Fibroblast of pulmonary artery (primary cell): ENCODE measurements at regions not wholly inside any gene's neighbourhood (a gene's known extent, or its start where the extent isn't known, plus 50 kb on each side); places are given as distances from the start of the nearest gene placed in this dataset.

Source experiments
- DNase-seq: peaks from one replicate; pipeline ENCODE4 v3.0.0-alpha.2; 2010; ENCODE audit warnings: low read depth
- H3K4me3 ChIP-seq: replicated peaks from 2 replicates; pipeline ENCODE4 v1.5.1; 2011; ENCODE audit warnings: low read depth, mild to moderate bottlenecking, control low read depth, low read length, moderate library complexity
- TF ChIP-seq, protein P1 (sequence below): IDR thresholded peaks from 2 replicates; pipeline ENCODE4 v1.5.1; 2011; ENCODE audit warnings: mild to moderate bottlenecking, control low read depth, low read length, inconsistent platforms; ENCODE audit errors: missing control alignments

DNA sequence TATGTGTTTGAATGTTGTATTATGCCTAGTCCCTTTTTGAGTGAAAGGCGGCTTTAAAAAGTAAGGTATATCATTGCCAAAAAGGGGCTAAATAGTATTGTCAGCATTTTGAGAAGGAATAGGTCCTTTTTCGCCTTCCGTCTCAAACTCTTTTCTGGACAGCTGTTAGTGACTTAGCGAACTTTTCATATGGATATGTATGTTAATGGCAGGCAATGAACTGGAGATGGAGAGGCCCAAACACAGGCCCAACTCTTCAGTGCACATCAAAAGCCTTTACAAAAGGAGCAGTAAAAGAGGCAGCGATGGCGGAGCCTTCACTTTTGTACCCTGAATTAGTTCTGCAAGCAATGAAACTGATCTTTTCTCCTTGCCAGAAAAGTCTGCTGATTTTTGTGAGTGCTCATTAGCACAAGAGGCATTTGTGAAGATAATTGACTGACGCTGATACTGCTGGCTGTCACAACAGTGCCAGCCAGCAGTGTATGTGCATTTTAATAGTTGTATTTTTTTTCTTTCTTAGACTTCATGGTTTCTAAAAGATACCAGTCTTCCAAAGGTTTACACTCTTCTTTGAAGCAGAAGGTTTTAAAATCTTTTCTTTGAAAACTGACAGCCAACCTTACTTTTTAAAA, 243.7 kb upstream of the SP8 start:
- DNase-seq = no peak
- TF ChIP-seq, protein P1, sequence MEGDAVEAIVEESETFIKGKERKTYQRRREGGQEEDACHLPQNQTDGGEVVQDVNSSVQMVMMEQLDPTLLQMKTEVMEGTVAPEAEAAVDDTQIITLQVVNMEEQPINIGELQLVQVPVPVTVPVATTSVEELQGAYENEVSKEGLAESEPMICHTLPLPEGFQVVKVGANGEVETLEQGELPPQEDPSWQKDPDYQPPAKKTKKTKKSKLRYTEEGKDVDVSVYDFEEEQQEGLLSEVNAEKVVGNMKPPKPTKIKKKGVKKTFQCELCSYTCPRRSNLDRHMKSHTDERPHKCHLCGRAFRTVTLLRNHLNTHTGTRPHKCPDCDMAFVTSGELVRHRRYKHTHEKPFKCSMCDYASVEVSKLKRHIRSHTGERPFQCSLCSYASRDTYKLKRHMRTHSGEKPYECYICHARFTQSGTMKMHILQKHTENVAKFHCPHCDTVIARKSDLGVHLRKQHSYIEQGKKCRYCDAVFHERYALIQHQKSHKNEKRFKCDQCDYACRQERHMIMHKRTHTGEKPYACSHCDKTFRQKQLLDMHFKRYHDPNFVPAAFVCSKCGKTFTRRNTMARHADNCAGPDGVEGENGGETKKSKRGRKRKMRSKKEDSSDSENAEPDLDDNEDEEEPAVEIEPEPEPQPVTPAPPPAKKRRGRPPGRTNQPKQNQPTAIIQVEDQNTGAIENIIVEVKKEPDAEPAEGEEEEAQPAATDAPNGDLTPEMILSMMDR = no peak
- H3K4me3 ChIP-seq = no peak overlapping the region

DNA sequence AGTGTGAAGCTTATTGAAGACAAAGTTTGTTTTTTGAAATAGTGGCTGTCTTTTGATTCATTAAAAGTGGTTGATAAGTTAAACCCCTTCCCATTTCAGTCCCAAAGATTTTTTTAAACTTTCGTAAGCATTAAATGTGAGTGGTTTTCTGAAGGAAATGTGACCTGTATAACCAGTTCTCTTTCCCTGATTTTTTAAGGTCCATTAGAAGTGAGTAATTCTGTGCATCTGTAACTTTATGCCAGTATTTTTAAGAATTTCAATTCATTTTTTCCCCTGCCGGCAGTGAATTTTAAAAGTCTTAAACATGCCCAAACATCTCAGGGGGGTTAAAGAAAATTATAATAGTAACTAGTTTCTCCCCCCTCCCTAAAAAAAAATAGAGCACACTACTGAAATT, 254.6 kb upstream of the SP8 start:
- TF ChIP-seq, protein P1 = no peak
- no peak overlapping the region for H3K4me3 ChIP-seq
- no peak for DNase-seq

DNA sequence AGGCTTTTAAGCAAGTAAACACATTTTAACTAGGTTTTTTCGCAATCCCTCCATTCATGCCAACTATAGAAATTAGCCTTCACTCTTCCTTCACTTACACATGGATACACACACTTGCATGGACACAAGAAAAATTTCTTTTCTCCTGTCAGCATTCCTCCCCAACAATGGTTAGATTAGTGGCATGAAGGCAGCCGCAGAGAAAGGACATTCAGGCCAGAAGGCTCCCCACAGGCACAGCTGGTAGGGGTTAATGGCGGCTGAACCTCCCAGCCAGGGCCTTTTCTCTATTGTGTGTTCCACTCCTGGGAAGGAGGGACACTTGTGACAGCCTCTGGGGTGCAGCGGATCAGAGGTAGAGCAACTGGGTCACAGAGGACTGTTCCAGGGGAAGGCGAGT, 255.0 kb upstream of the SP8 start:
- TF ChIP-seq, protein P1 = no peak
- no peak for DNase-seq

DNA sequence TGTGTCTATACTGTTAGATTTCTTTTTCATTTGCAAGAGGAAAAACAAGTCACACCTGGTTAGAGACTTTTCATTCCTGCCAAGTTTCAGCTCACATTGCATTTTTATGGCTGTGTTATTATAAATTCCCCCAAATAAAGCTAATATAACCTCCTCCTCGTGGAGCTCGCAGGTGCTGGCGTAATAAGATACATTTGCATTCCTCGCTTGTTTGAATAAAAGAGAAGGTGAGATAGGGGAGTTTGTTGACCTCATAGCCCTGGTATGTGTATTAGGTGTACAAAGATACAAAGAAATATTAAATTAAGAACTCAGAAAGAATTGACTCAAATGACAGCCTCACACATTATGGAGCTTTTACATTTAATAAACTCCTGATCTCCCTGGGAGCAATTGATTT, 257.7 kb upstream of the SP8 start:
- DNase-seq = no peak
- TF ChIP-seq, protein P1 = no peak
- H3K4me3 ChIP-seq = no peak overlapping the region

More for the DNA sequence above, 255.0 kb upstream of the SP8 start:
- no peak overlapping the region for H3K4me3 ChIP-seq

DNA sequence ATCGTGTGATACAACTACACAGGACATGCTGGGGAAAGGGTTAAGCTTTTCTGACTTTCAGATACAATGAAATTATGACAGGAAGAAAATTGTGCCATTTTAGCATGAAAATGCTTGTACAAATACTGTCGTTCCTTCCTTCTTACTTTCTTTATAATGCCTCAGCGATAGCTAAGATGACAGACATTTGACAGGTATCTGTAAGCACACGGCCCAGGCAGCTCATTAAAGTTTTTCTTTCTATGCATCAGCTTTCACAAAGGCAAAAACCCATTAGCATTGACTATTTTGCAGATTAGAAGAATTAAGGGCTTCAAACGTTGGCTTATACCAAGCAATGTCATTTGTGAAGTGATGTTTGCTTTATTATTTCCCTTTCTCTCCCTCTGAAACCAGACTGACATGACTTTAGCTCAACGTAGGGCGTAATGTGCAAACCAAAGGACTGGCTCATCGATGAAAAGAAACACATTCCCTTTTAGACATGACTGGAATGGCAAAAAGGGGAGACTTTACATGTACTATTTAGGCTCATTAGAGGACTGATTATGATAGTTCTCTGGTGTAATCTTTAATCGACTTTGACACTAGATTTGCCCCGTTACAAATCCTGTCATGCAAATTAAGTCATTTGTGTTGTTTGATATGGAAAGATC, 258.4 kb upstream of the SP8 start:
- H3K4me3 ChIP-seq = no peak overlapping the region
- TF ChIP-seq, protein P1 = no peak
- no peak for DNase-seq

DNA sequence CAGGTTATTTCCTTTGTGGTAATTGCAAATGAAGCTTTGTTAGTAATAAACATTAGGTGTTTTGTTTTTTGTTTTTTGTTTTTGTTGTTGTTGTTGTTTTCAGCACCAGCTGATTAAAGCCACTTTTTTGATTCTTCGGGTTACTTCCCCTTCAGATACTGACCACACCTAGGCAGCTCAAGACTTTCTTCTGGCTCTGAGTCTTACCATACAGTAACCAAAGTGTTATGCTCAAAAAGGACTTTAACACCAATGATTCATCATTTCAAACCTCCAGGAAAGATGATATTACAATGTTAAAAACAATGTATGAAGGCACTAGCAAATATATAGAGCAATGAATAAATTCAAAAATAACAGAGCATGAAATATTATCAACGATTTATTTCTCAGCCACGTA, 265.2 kb upstream of the SP8 start:
- H3K4me3 ChIP-seq = no peak overlapping the region
- no peak for DNase-seq
- TF ChIP-seq, protein P1 = no peak
